Testis (tissue), 2 donors: ENCODE measurements at regions not wholly inside any gene's neighbourhood (a gene's known extent, or its start where the extent isn't known, plus 50 kb on each side); places are given as distances from the start of the nearest gene placed in this dataset.

Experiments used
- DNase-seq: peaks from one replicate; pipeline ENCODE4 v3.0.0-alpha.2; 2019
- H3K27ac ChIP-seq, 2 donors: fragments of 200-600 bp; sonication (generic); one replicate each; pipeline ENCODE4 v1.5.1; 2019
- H3K27me3 ChIP-seq: fragments of 200-600 bp; sonication (generic); one replicate; pipeline ENCODE4 v1.5.1; 2019
- H3K36me3 ChIP-seq: fragments of 200-600 bp; sonication (generic); one replicate; pipeline ENCODE4 v1.5.1; 2017; ENCODE audit warnings: low read depth; ENCODE audit errors: missing control alignments
- H3K4me1 ChIP-seq: fragments of 200-600 bp; sonication (generic); one replicate; pipeline ENCODE4 v1.5.1; 2019
- H3K4me3 ChIP-seq, 2 donors: fragments of 200-600 bp; sonication (generic); one replicate each; pipeline ENCODE4 v1.5.1; 2017 to 2019
- H3K9me3 ChIP-seq: fragments of 200-600 bp; sonication (generic); one replicate; pipeline ENCODE4 v1.5.1; 2017
- CTCF ChIP-seq, 3 experiments: fragments of 450-650 bp in 2 of 3; fragments of 200-600 bp in 1 of 3; sonication (generic) in 1 of 3; IDR thresholded peaks; one replicate each; pipeline ENCODE4 v1.5.1; 2016 to 2019; ENCODE audit warnings: antibody characterized with exemption in 3 of 3, mild to moderate bottlenecking in 2 of 3, moderate library complexity in 1 of 3
- POLR2A ChIP-seq: fragments of 450-650 bp; IDR thresholded peaks from one replicate; pipeline ENCODE4 v1.6.1; 2017; ENCODE audit warnings: antibody characterized with exemption, mild to moderate bottlenecking, moderate library complexity
- WGBS, 2 donors: methylation state at CpG; one replicate each; pipeline ENCODE4 v1.1.5; 2018; 5-methylcytosine and 5-hydroxymethylcytosine counted together
- intact Hi-C: fragments of 100-400 bp; cut with DNase I; formaldehyde crosslinking; loops from one replicate; pipeline ENCODE4 v1.15.1; 2023; ENCODE audit warnings: low total_unique reads

DNA sequence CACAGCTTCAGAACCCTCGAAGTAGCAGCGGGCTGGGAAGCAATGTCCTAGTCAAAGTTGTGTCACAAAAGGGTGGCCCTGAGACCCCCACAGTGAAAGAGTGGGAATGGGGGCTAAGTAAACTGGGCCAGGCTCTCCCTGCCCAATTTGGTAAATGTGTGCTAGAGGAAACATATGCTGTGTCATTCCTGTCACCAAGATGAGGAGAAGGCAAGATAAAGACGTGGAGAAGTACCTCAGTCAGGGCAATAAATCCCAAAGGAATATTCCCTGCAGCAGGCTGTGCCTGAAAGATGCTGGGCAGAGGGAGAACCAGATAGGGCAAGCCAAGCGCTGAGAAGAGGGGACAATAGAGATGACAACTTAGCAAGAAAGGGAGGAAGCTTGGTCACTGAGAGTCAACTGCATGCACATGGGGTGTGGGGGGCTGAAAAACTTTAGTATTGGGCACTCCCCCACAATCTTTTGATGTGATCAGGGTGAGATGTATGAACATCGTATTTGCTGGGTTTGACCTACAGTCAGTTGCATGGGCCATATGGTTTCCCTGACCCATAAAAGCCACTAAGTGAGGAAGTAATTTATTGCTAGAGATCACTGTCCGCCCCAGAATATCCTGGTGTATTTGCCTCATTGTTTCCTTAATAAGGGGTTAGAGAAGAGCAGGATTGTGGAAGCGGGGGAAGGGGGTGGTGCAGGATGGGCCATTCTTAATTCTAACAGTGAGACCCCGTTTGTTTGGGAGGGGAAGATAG is 49.9 kb upstream of the CXCR4 start:
- 69 to 75% methylated on average over 8 of the region's 8 CpGs for WGBS, 2 donors
- H3K36me3 ChIP-seq: no peaks in the 10 kb centered on the region
- H3K9me3 ChIP-seq: no peaks in the 10 kb centered on the region
- H3K4me1 ChIP-seq: peaks cover 14% of the 10 kb centered on the region
- intact Hi-C loops: no loop called here
- no peak overlapping the region for H3K4me3 ChIP-seq
- no peak for TF ChIP-seq POLR2A
- no peak for TF ChIP-seq CTCF (IDR thresholded peaks at IDR 0.05)
- no peaks in the 10 kb centered on the region for H3K27me3 ChIP-seq
- no peak for DNase-seq
- no peak overlapping the region for H3K27ac ChIP-seq
